WTC11 (cell line): ENCODE measurements at regions not wholly inside any gene's neighbourhood (a gene's known extent, or its start where the extent isn't known, plus 50 kb on each side); places are given as distances from the start of the nearest gene placed in this dataset.

ENCODE experiments used
- ATAC-seq: fragments of 200-7000 bp; cut with Tn5 transposase; 2 replicates; pipeline ENCODE4 v1.10.0; 2021; ENCODE audit warnings: mild to moderate bottlenecking, moderate library complexity
- CTCF ChIA-PET: fragments of 300-600 bp; sonication (Branson Sonifier 250); formaldehyde crosslinking; loops from one replicate; lab custom pipeline; 2021; ENCODE audit warnings: antibody characterized with exemption; lab: Charles Lee
- POLR2A ChIA-PET: fragments of 350-600 bp; sonication (Branson Sonifier 250); formaldehyde crosslinking; loops from one replicate; lab custom pipeline; 2021; ENCODE audit warnings: antibody characterized with exemption; lab: Charles Lee
- DNase-seq: peaks from one replicate; pipeline ENCODE4 v3.0.0; 2021; ENCODE audit warnings: low spot score
- H3K27ac Mint-ChIP-seq: 2 replicates; pipeline ENCODE4 v1.8.0; 2021; ENCODE audit warnings: mixed read lengths
- H3K27me3 Mint-ChIP-seq: 2 replicates; pipeline ENCODE4 v1.8.0; 2021; ENCODE audit warnings: low read depth, mild to moderate bottlenecking, moderate library complexity, mixed read lengths
- H3K36me3 Mint-ChIP-seq: 2 replicates; pipeline ENCODE4 v1.8.0; 2021; ENCODE audit warnings: mixed read lengths
- H3K4me1 Mint-ChIP-seq: 2 replicates; pipeline ENCODE4 v1.8.0; 2022; ENCODE audit warnings: mixed read lengths
- H3K4me3 Mint-ChIP-seq: 2 replicates; pipeline ENCODE4 v1.8.0; 2021; ENCODE audit warnings: mild to moderate bottlenecking, moderate library complexity, mixed read lengths
- H3K9me3 Mint-ChIP-seq: 2 replicates; pipeline ENCODE4 v1.8.0; 2021; ENCODE audit warnings: mixed read lengths
- AR ChIP-seq: fragments of 250-450 bp; sonication (Bioruptor Pico); IDR thresholded peaks from 2 replicates; pipeline ENCODE4 v1.9.0; 2021; ENCODE audit warnings: mild to moderate bottlenecking
- ATF6 ChIP-seq: sonication (generic); formaldehyde crosslinking; IDR thresholded peaks from 2 replicates; pipeline ENCODE4 v1.8.1; 2023; ENCODE audit warnings: mild to moderate bottlenecking, missing genetic modification reagents
- CDX4 ChIP-seq: fragments of 250-450 bp; sonication (Bioruptor Pico); IDR thresholded peaks from 2 replicates; pipeline ENCODE4 v1.9.0; 2021; ENCODE audit warnings: moderate library complexity, mild to moderate bottlenecking, inconsistent platforms, borderline replicate concordance
- CTCF ChIP-seq: fragments of 200-600 bp; IDR thresholded peaks from 2 replicates; pipeline ENCODE4 v1.8.0; 2022; ENCODE audit warnings: antibody characterized with exemption
- E2F5 ChIP-seq: sonication (generic); formaldehyde crosslinking; IDR thresholded peaks from 2 replicates; pipeline ENCODE4 v1.8.1; 2022; ENCODE audit warnings: mild to moderate bottlenecking, moderate library complexity, missing genetic modification reagents
- GRHL2 ChIP-seq: fragments of 250-450 bp; sonication (Bioruptor Pico); IDR thresholded peaks from 2 replicates; pipeline ENCODE4 v1.8.0; 2022; ENCODE audit warnings: mild to moderate bottlenecking, moderate library complexity; ENCODE audit not compliant: insufficient replicate concordance, severe bottlenecking
- HMGA2 ChIP-seq: fragments of 250-450 bp; sonication (Bioruptor Pico); IDR thresholded peaks from 2 replicates; pipeline ENCODE4 v1.4.0; 2021; ENCODE audit warnings: mild to moderate bottlenecking, moderate library complexity
- MXD4 ChIP-seq: fragments of 250-450 bp; sonication (Bioruptor Pico); IDR thresholded peaks from 2 replicates; pipeline ENCODE4 v1.8.0; 2021; ENCODE audit warnings: mild to moderate bottlenecking, moderate library complexity, borderline replicate concordance
- NFATC4 ChIP-seq: fragments of 250-450 bp; sonication (Bioruptor Pico); IDR thresholded peaks from 2 replicates; pipeline ENCODE4 v1.9.0; 2021; ENCODE audit warnings: mild to moderate bottlenecking
- NFE2L1 ChIP-seq: sonication (generic); formaldehyde crosslinking; IDR thresholded peaks from 2 replicates; pipeline ENCODE4 v1.8.1; 2023; ENCODE audit warnings: missing genetic modification reagents
- NR3C1 ChIP-seq: sonication (generic); formaldehyde crosslinking; conservative IDR thresholded peaks from 2 replicates; pipeline ENCODE4 v1.8.1; 2023; ENCODE audit warnings: low read depth, mild to moderate bottlenecking, missing genetic modification reagents
- RORB ChIP-seq: fragments of 250-450 bp; sonication (Bioruptor Pico); IDR thresholded peaks from 2 replicates; pipeline ENCODE4 v1.9.0; 2021; ENCODE audit warnings: mild to moderate bottlenecking
- SMAD4 ChIP-seq: sonication (generic); formaldehyde crosslinking; IDR thresholded peaks from 2 replicates; pipeline ENCODE4 v1.8.0; 2022; ENCODE audit warnings: mild to moderate bottlenecking, missing genetic modification reagents
- SOX15 ChIP-seq: fragments of 250-450 bp; sonication (Bioruptor Pico); IDR thresholded peaks from 2 replicates; pipeline ENCODE4 v1.9.0; 2021; ENCODE audit warnings: mild to moderate bottlenecking
- TEAD4 ChIP-seq: sonication (generic); formaldehyde crosslinking; IDR thresholded peaks from 2 replicates; pipeline ENCODE4 v1.8.0; 2022; ENCODE audit warnings: mild to moderate bottlenecking, missing genetic modification reagents
- ZNF263 ChIP-seq: sonication (generic); formaldehyde crosslinking; IDR thresholded peaks from 2 replicates; pipeline ENCODE4 v1.8.1; 2022; ENCODE audit warnings: low read depth, mild to moderate bottlenecking, moderate library complexity, missing genetic modification reagents
- ZNF317 ChIP-seq: sonication (generic); formaldehyde crosslinking; IDR thresholded peaks from 2 replicates; pipeline ENCODE4 v1.8.1; 2023; ENCODE audit warnings: low read depth, mild to moderate bottlenecking, moderate library complexity, missing genetic modification reagents, borderline replicate concordance
- ZNF416 ChIP-seq: fragments of 250-450 bp; sonication (Bioruptor Pico); IDR thresholded peaks from 2 replicates; pipeline ENCODE4 v1.9.0; 2021; ENCODE audit warnings: mild to moderate bottlenecking, inconsistent platforms
- ZNF512 ChIP-seq: sonication (generic); formaldehyde crosslinking; IDR thresholded peaks from 2 replicates; pipeline ENCODE4 v1.8.1; 2022; ENCODE audit warnings: missing genetic modification reagents, borderline replicate concordance

GRCh38 chr11:28858076-28858475, 749.9 kb downstream of the METTL15 start (continued):
- TF ChIP-seq ATF6 (no peak), SMAD4 (CRISPR knock-in tag) (no peak), TEAD4 (CRISPR knock-in tag) (no peak), AR (no peak), RORB (CRISPR knock-in tag) (no peak), NFE2L1 (CRISPR knock-in tag) (no peak)

- no peaks in the 10 kb centered on the region for H3K4me1 Mint-ChIP-seq
- no peak for ATAC-seq
- TF ChIP-seq HMGA2 (CRISPR knock-in tag) (no peak), GRHL2 (CRISPR knock-in tag) (no peak), E2F5 (CRISPR knock-in tag) (no peak), RORB (CRISPR knock-in tag) (no peak), CTCF (no peak), ZNF263 (CRISPR knock-in tag) (no peak), MXD4 (CRISPR knock-in tag) (no peak), NFATC4 (CRISPR knock-in tag) (no peak), ZNF512 (CRISPR knock-in tag) (no peak), CDX4 (CRISPR knock-in tag) (no peak), SOX15 (CRISPR knock-in tag) (no peak), ZNF317 (CRISPR knock-in tag) (no peak), NR3C1 (no peak), ZNF416 (CRISPR knock-in tag) (no peak)
- TF ChIP-seq, all 79 proteins: peak for 0
- peaks cover 54% of the 10 kb centered on the region for H3K9me3 Mint-ChIP-seq
- no peak overlapping the region for H3K27ac Mint-ChIP-seq
- no peak for DNase-seq
- peaks cover 34% of the 10 kb centered on the region for H3K36me3 Mint-ChIP-seq
- ChIA-PET CTCF (no interaction called here), POLR2A (no interaction called here)
- H3K27me3 Mint-ChIP-seq = no peaks in the 10 kb centered on the region; the same call in 1 of the 2 replicates
- H3K4me3 Mint-ChIP-seq = no peak overlapping the region
These were observed 740.9 kb downstream of the METTL15 start for GRCh38 chr11:28849053-28849452.
